AG04449 (cell line): ENCODE measurements at regions not wholly inside any gene's neighbourhood (a gene's known extent, or its start where the extent isn't known, plus 50 kb on each side); places are given as distances from the start of the nearest gene placed in this dataset.

ENCODE experiments used
- CTCF ChIA-PET: fragments of 350-600 bp; formaldehyde crosslinking; extraction: SDS; loops from one replicate; lab custom pipeline; 2021; ENCODE audit warnings: antibody characterized with exemption; lab: Yijun Ruan, JAX
- POLR2A ChIA-PET: fragments of 400-600, 350-600 bp; formaldehyde crosslinking; extraction: SDS; loops from one replicate; lab custom pipeline; 2020; ENCODE audit warnings: antibody characterized with exemption, inconsistent platforms; lab: Yijun Ruan, JAX
- DNase-seq: peaks from one replicate; pipeline ENCODE4 v3.0.0-alpha.2; 2010; ENCODE audit warnings: low read depth, low spot score
- H3K4me3 ChIP-seq: 2 replicates; pipeline ENCODE4 v1.5.1; 2011; ENCODE audit warnings: low read depth, mild to moderate bottlenecking, control low read depth, low read length
- TF ChIP-seq, protein P1 (sequence below): IDR thresholded peaks from one replicate; pipeline ENCODE4 v1.5.1; 2011; ENCODE audit warnings: mild to moderate bottlenecking, moderate library complexity, low read length, control low read depth, inconsistent platforms; ENCODE audit not compliant: insufficient read depth; ENCODE audit errors: missing control alignments

DNA sequence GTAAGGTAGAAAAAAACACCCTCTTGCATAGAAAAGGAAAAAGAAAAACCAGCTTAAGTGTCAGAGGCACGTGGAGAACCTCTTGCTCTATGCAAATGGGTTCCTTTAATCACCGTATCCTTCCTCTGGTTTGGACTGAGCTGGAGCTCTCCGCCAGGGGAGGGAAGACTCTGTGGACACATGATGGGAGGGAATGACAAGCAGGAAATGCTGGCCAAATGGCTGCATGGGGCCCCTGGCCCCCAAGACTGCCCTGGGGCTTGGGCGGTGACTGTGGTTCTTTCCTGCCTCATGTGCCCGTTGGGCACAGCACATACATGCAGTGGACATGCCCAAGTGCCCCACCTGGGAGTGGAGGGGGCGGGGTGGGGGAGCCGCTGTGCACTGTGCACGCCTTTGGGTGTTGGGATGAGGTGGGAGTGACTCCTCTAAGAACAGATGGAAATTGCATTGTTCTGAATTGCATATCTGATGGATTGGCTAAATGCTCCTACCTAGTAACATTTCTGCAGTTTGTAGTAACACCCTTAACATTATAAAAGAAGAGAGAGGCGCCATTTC is 166.4 kb upstream of the AVPR1A start:
- TF ChIP-seq, protein P1, sequence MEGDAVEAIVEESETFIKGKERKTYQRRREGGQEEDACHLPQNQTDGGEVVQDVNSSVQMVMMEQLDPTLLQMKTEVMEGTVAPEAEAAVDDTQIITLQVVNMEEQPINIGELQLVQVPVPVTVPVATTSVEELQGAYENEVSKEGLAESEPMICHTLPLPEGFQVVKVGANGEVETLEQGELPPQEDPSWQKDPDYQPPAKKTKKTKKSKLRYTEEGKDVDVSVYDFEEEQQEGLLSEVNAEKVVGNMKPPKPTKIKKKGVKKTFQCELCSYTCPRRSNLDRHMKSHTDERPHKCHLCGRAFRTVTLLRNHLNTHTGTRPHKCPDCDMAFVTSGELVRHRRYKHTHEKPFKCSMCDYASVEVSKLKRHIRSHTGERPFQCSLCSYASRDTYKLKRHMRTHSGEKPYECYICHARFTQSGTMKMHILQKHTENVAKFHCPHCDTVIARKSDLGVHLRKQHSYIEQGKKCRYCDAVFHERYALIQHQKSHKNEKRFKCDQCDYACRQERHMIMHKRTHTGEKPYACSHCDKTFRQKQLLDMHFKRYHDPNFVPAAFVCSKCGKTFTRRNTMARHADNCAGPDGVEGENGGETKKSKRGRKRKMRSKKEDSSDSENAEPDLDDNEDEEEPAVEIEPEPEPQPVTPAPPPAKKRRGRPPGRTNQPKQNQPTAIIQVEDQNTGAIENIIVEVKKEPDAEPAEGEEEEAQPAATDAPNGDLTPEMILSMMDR: no peak
- POLR2A ChIA-PET: no interaction called here
- no peak overlapping the region for H3K4me3 ChIP-seq
- CTCF ChIA-PET: no interaction called here
- no peak for DNase-seq

GRCh38 chr12:63313139-63313538 is 162.1 kb upstream of the AVPR1A start:
- H3K4me3 ChIP-seq: no peak overlapping the region
- TF ChIP-seq, protein P1: no peak
- ChIA-PET POLR2A (no interaction called here), CTCF (no interaction called here)
- DNase-seq: no peak

DNA sequence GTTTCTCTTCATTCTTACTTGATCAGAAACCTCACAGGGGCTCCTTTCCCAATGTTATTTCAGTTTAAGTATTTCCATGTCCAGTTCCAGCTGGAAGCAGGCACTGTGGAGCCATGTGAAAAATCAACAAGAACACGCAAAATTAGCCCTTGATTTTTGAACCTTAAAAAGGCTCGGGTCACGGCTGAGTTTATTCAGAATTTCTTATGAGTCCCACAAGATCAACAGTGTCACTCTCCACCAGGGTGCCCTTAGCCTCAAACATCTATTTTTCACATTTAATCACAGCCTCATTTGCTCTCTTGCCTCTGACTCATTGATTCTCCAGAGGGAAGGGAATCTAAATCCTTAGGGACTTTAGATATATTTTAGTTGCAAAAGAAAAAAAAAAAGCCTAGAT is 157.7 kb upstream of the AVPR1A start:
- POLR2A ChIA-PET: no interaction called here
- H3K4me3 ChIP-seq: no peak overlapping the region
- no peak for DNase-seq
- CTCF ChIA-PET: no interaction called here
- TF ChIP-seq, protein P1: no peak

- CTCF ChIA-PET: no interaction called here
- no peak for DNase-seq
- POLR2A ChIA-PET: no interaction called here
- TF ChIP-seq, protein P1: no peak
- H3K4me3 ChIP-seq: no peak overlapping the region
These were observed 156.8 kb upstream of the AVPR1A start for GRCh38 chr12:63307849-63308248.

- ChIA-PET CTCF (no interaction called here), POLR2A (no interaction called here)
- H3K4me3 ChIP-seq: no peak overlapping the region
- TF ChIP-seq, protein P1: no peak
- DNase-seq: no peak
These were observed 155.2 kb upstream of the AVPR1A start for GRCh38 chr12:63305901-63306875.

- ChIA-PET POLR2A (no interaction called here), CTCF (no interaction called here)
- no peak for DNase-seq
- H3K4me3 ChIP-seq: no peak overlapping the region
- TF ChIP-seq, protein P1: no peak
These were observed 153.9 kb upstream of the AVPR1A start for GRCh38 chr12:63304887-63305316.
